Bronchial epithelial cell (primary cell): ENCODE measurements at regions not wholly inside any gene's neighbourhood (a gene's known extent, or its start where the extent isn't known, plus 50 kb on each side); places are given as distances from the start of the nearest gene placed in this dataset.

Source experiments
- DNase-seq: peaks from one replicate; pipeline ENCODE4 v3.0.0-alpha.2; 2010; ENCODE audit warnings: low read depth
- FAIRE-seq: peaks from 2 replicates; lab custom pipeline; 2011; peaks lifted over from hg19 to GRCh38; lab: Jason Lieb, UNC
- H3K27me3 ChIP-seq: 2 replicates; pipeline ENCODE4 v1.5.1; 2011; ENCODE audit warnings: low read length; ENCODE audit not compliant: control insufficient read depth, insufficient read depth
- H3K36me3 ChIP-seq: 2 replicates; pipeline ENCODE4 v1.5.1; 2011; ENCODE audit warnings: low read length; ENCODE audit not compliant: control insufficient read depth, insufficient read depth
- H3K4me3 ChIP-seq: 2 replicates; pipeline ENCODE4 v1.5.1; 2011; ENCODE audit warnings: mild to moderate bottlenecking, low read depth, low read length, control low read depth
- TF ChIP-seq, protein P1 (sequence below): IDR thresholded peaks from 2 replicates; pipeline ENCODE4 v1.5.1; 2011; ENCODE audit warnings: mild to moderate bottlenecking, moderate library complexity, low read length, control low read depth, inconsistent platforms; ENCODE audit not compliant: insufficient read depth, severe bottlenecking

DNA sequence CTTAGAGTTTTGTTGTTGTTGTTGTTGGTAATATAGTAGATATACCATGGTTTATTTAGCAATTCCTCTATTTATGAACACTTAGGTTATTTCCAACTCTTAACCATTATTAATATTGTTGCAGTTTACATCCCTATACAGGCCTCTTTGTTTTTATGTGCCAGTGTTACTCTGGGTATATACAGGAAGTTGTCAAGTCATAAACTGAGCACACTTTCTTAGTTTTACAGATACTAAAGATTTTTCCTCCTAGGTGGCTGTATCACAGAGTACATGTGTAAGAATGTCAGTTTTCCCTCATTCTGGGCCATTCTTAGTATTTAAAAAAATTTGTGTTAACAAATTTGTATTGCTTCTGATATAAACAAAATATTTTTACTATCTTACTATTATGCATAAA is 128.4 kb downstream of the ARL4A start:
- DNase-seq (no peak), FAIRE-seq (no peak)
- no peaks in the 10 kb centered on the region for H3K36me3 ChIP-seq
- H3K27me3 ChIP-seq: no peaks in the 10 kb centered on the region
- H3K4me3 ChIP-seq: no peak overlapping the region
- TF ChIP-seq, protein P1, sequence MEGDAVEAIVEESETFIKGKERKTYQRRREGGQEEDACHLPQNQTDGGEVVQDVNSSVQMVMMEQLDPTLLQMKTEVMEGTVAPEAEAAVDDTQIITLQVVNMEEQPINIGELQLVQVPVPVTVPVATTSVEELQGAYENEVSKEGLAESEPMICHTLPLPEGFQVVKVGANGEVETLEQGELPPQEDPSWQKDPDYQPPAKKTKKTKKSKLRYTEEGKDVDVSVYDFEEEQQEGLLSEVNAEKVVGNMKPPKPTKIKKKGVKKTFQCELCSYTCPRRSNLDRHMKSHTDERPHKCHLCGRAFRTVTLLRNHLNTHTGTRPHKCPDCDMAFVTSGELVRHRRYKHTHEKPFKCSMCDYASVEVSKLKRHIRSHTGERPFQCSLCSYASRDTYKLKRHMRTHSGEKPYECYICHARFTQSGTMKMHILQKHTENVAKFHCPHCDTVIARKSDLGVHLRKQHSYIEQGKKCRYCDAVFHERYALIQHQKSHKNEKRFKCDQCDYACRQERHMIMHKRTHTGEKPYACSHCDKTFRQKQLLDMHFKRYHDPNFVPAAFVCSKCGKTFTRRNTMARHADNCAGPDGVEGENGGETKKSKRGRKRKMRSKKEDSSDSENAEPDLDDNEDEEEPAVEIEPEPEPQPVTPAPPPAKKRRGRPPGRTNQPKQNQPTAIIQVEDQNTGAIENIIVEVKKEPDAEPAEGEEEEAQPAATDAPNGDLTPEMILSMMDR: no peak

GRCh38 chr7:12820777-12821176 is 133.3 kb downstream of the ARL4A start:
- Histone ChIP-seq H3K27me3 (no peaks in the 10 kb centered on the region), H3K36me3 (no peaks in the 10 kb centered on the region), H3K4me3 (no peak overlapping the region)
- DNase-seq (no peak), FAIRE-seq (no peak)
- TF ChIP-seq, protein P1: no peak

DNA sequence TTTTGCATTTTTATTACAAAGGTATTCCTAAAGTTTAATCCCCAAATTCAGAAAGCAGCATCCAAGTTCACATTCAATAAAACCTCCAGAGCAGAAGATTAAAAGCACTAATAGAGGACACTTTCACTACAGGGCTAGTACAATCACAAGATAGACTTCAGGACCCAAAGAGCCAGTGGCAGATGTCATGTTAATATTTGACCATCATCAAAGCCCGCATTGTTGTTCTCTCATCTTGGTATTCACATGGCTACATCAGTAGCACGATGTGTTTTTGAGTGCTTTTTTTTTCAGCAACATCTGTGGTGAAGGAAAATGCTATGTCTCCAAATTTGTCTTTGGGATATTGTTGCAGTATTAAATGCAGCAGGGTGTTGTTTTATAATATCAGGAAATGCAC is 134.3 kb downstream of the ARL4A start:
- no peak for DNase-seq
- FAIRE-seq: no peak
- Histone ChIP-seq H3K4me3 (no peak overlapping the region), H3K36me3 (no peaks in the 10 kb centered on the region), H3K27me3 (no peaks in the 10 kb centered on the region)
- TF ChIP-seq, protein P1: no peak

DNA sequence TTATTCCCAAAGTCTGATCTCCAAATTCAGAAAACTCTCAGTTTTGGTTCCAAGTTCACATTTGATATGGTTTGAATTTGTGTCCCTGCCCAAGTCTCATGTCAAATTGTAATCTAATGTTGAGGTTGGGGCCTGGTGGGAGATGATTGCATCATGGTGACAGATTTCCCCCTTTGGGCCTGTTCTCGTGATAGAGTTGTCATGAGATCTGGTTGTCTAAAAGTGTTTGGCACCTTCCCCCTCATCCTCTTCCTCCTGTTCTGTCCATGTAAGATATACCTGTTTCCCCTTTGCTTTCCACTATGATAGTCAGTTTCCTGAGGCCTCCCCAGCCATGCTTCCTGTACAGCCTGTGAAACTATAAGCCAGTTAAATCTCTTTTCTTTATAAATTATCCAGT is 138.6 kb downstream of the ARL4A start:
- no peak for DNase-seq
- TF ChIP-seq, protein P1: no peak
- Histone ChIP-seq H3K27me3 (no peaks in the 10 kb centered on the region), H3K4me3 (no peak overlapping the region), H3K36me3 (no peaks in the 10 kb centered on the region)
- no peak for FAIRE-seq

DNA sequence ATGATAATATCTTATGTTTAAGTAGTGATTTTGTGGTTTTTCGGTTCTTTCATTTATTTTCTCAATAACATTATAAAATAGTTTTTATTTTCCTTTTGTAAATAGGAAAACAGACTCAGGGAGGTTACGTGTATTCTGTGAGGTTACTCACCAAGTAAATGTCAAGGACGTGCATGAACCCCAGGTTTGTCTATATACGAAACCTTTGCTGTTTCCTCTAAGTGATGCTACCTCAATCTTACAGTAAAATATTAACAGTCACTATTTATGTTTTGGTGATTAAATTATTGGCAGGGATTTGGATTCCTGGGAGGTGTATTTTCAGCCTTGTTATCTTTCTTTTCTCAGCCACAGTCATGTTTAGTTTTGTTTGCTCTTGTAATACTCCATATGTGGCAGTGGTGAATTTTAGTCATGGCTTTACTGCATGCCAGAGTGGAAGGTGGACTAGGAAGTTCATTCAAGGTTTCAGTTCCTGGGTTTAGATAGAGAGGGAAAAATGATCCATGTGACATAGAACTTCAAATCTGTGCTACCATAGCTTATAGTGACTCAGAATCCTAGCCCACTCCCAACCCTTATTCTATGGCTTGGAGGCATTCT is 139.9 kb downstream of the ARL4A start:
- peak; percentile 75 for DNase-seq
- Histone ChIP-seq H3K27me3 (no peaks in the 10 kb centered on the region), H3K36me3 (no peaks in the 10 kb centered on the region), H3K4me3 (no peak overlapping the region)
- FAIRE-seq: no peak
- TF ChIP-seq, protein P1: no peak

DNA sequence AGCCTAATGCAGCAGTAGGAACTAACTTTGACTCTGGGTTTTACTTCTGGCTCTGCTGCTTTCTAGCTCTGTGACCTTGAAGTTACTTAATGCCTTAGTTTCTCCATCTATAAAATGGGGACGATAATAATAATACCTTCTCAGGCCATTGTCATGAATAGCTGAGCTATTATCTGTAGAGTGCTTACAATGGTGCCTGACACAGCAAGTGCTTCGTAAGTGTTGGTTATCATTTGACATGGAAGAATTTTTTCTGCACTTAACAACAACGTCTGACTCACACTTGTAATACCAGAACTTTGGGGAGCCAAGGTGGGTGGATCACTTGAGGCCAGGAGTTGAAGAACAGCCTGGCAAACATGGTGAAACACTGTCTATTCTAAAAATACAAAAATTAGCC is 140.5 kb downstream of the ARL4A start:
- no peaks in the 10 kb centered on the region for H3K27me3 ChIP-seq
- TF ChIP-seq, protein P1: no peak
- H3K36me3 ChIP-seq: no peaks in the 10 kb centered on the region
- no peak overlapping the region for H3K4me3 ChIP-seq
- FAIRE-seq (no peak), DNase-seq (peak; percentile 88)
